SU-DHL-6 (cell line): ENCODE measurements at regions not wholly inside any gene's neighbourhood (a gene's known extent, or its start where the extent isn't known, plus 50 kb on each side); places are given as distances from the start of the nearest gene placed in this dataset.

Experiments used
- H2AFZ ChIP-seq: fragments of 200-600 bp; sonication (generic); 2 replicates; pipeline ENCODE4 v1.6.1; 2014; ENCODE audit warnings: low read depth, mild to moderate bottlenecking, moderate library complexity, mixed read lengths, antibody characterized with exemption, low read length; ENCODE audit not compliant: severe bottlenecking
- H3F3A ChIP-seq: fragments of 200-600 bp; shearing (Covaris generic); 2 replicates; pipeline ENCODE4 v1.6.0; 2016; ENCODE audit warnings: antibody characterized with exemption, mild to moderate bottlenecking; ENCODE audit not compliant: insufficient read depth
- H3K27ac ChIP-seq: fragments of 200-600 bp; sonication (generic); 2 replicates; pipeline ENCODE4 v1.5.1; 2016; ENCODE audit warnings: low read depth, mild to moderate bottlenecking, low read length, moderate library complexity, mixed read lengths
- H3K27me3 ChIP-seq: fragments of 200-600 bp; sonication (generic), shearing (Covaris generic); 2 replicates; pipeline ENCODE4 v1.6.0; 2014; ENCODE audit warnings: mild to moderate bottlenecking, low read length
- H3K36me3 ChIP-seq: fragments of 200-600 bp; sonication (generic); 2 replicates; pipeline ENCODE4 v1.6.1; 2014; ENCODE audit warnings: mild to moderate bottlenecking, low read length, mixed read lengths
- H3K4me2 ChIP-seq: fragments of 300-600, 200-600 bp; shearing (Covaris generic), sonication (generic); 2 replicates; pipeline ENCODE4 v1.6.0; 2014; ENCODE audit warnings: low read length, low read depth, mild to moderate bottlenecking; ENCODE audit not compliant: poor library complexity, severe bottlenecking
- H3K4me3 ChIP-seq: fragments of 200-600 bp; sonication (generic); 2 replicates; pipeline ENCODE4 v1.5.1; 2014; ENCODE audit warnings: antibody characterized with exemption, low read length, mild to moderate bottlenecking, mixed read lengths; ENCODE audit not compliant: insufficient read depth, poor library complexity, severe bottlenecking
- H3K79me2 ChIP-seq: fragments of 200-600 bp; sonication (generic); 2 replicates; pipeline ENCODE4 v1.6.1; 2014; ENCODE audit warnings: mild to moderate bottlenecking, low read length, moderate library complexity; ENCODE audit not compliant: insufficient read depth
- H3K9ac ChIP-seq: fragments of 200-600 bp; sonication (generic); 2 replicates; pipeline ENCODE4 v1.7.0; 2014; ENCODE audit warnings: mild to moderate bottlenecking, low read length
- H3K9me2 ChIP-seq: fragments of 200-600 bp; sonication (generic); replicated peaks from 2 replicates; pipeline ENCODE4 v1.6.1; 2014; ENCODE audit warnings: low read length; ENCODE audit not compliant: insufficient read depth
- H3K9me3 ChIP-seq: fragments of 200-600 bp; sonication (generic); 2 replicates; pipeline ENCODE4 v1.6.1; 2014; ENCODE audit warnings: low read length, mixed read lengths; ENCODE audit not compliant: insufficient read depth
- H4K20me1 ChIP-seq: fragments of 200-600 bp; sonication (generic); 2 replicates; pipeline ENCODE4 v1.6.1; 2014; ENCODE audit warnings: low read depth, mild to moderate bottlenecking, antibody characterized with exemption, low read length, moderate library complexity, mixed read lengths
- CTCF ChIP-seq: fragments of 200-600 bp; sonication (generic); IDR thresholded peaks from one replicate; pipeline ENCODE4 v1.5.1; 2017; ENCODE audit warnings: antibody characterized with exemption, mild to moderate bottlenecking, low read length, moderate library complexity; ENCODE audit not compliant: insufficient read depth, poor library complexity, severe bottlenecking
- EZH2phosphoT487 ChIP-seq: fragments of 200-600 bp; sonication (generic), shearing (Covaris generic); conservative IDR thresholded peaks from 2 replicates; pipeline ENCODE4 v1.6.1; 2018; ENCODE audit warnings: mild to moderate bottlenecking, antibody characterized with exemption, low read length, moderate library complexity, mixed read lengths

GRCh38 chr3:68363796-68364195 is 568.6 kb downstream of the TAFA4 start:
- Histone ChIP-seq H3K9ac (no peak overlapping the region), H3F3A (no peaks in the 10 kb centered on the region), H3K79me2 (no peaks in the 10 kb centered on the region), H3K27me3 (no peaks in the 10 kb centered on the region), H3K27ac (no peak overlapping the region), H3K9me2 (no peaks in the 10 kb centered on the region), H4K20me1 (no peaks in the 10 kb centered on the region), H3K36me3 (no peaks in the 10 kb centered on the region), H3K9me3 (no peaks in the 10 kb centered on the region), H3K4me2 (no peak overlapping the region), H2AFZ (no peak overlapping the region), H3K4me3 (no peak overlapping the region)
- TF ChIP-seq CTCF = no peak
- TF ChIP-seq EZH2phosphoT487 = no peak

GRCh38 chr3:68360492-68360891 is 571.9 kb downstream of the TAFA4 start:
- no peak overlapping the region for H3K9ac ChIP-seq
- H3F3A ChIP-seq = no peaks in the 10 kb centered on the region
- no peaks in the 10 kb centered on the region for H3K9me2 ChIP-seq
- H3K27ac ChIP-seq = no peak overlapping the region
- H4K20me1 ChIP-seq = no peaks in the 10 kb centered on the region
- H3K4me3 ChIP-seq = no peak overlapping the region
- no peaks in the 10 kb centered on the region for H3K79me2 ChIP-seq
- H3K9me3 ChIP-seq = no peaks in the 10 kb centered on the region
- no peak for TF ChIP-seq CTCF
- no peak for TF ChIP-seq EZH2phosphoT487
- H3K4me2 ChIP-seq = no peak overlapping the region
- no peak overlapping the region for H2AFZ ChIP-seq
- no peaks in the 10 kb centered on the region for H3K36me3 ChIP-seq
- H3K27me3 ChIP-seq = no peaks in the 10 kb centered on the region

- Histone ChIP-seq H3K27ac (no peak overlapping the region), H4K20me1 (no peaks in the 10 kb centered on the region), H3K27me3 (no peaks in the 10 kb centered on the region), H3K9me2 (no peaks in the 10 kb centered on the region), H3K4me3 (no peak overlapping the region), H3F3A (no peaks in the 10 kb centered on the region), H3K4me2 (no peak overlapping the region), H3K36me3 (no peaks in the 10 kb centered on the region), H3K9ac (no peak overlapping the region), H3K9me3 (no peaks in the 10 kb centered on the region), H2AFZ (no peak overlapping the region), H3K79me2 (no peaks in the 10 kb centered on the region)
- TF ChIP-seq EZH2phosphoT487 (no peak), CTCF (no peak)
Observed at GRCh38 chr3:68345781-68346180, 586.6 kb downstream of the TAFA4 start.

- Histone ChIP-seq H2AFZ (no peak overlapping the region), H3K36me3 (no peaks in the 10 kb centered on the region), H3K9me2 (no peaks in the 10 kb centered on the region), H3K9me3 (no peaks in the 10 kb centered on the region), H3K79me2 (no peaks in the 10 kb centered on the region), H3F3A (no peaks in the 10 kb centered on the region), H3K4me3 (no peak overlapping the region), H3K4me2 (no peak overlapping the region), H3K9ac (no peak overlapping the region), H3K27me3 (no peaks in the 10 kb centered on the region), H4K20me1 (no peaks in the 10 kb centered on the region), H3K27ac (no peak overlapping the region)
- TF ChIP-seq CTCF (no peak), EZH2phosphoT487 (no peak)
Observed at GRCh38 chr3:68342426-68342825, 589.9 kb downstream of the TAFA4 start.
